Posterior vena cava (tissue), 2 donors: ENCODE measurements at regions not wholly inside any gene's neighbourhood (a gene's known extent, or its start where the extent isn't known, plus 50 kb on each side); places are given as distances from the start of the nearest gene placed in this dataset.
"Not testable (repeated sequence)": the region's sequence is repeated elsewhere in the genome, so short reads cannot be mapped to it uniquely, and the experiment has no call there.

Experiments
- DNase-seq: peaks from one replicate; pipeline ENCODE4 v3.0.0-alpha.2; 2020; ENCODE audit warnings: low spot score
- intact Hi-C, 2 donors: fragments of 100-400 bp; cut with DNase I; formaldehyde crosslinking; loops; one replicate each; pipeline versions ENCODE4 v1.14.1 to v1.14.2; 2022 to 2023
- donor health status: DM: yes; HTN: yes; CAD: no.
- donor health status: DM: yes; HTN: yes; CAD: no.

- intact Hi-C loops: no loop called here
Observed at GRCh38 chr3:180401226-180401625, 200.7 kb upstream of the TTC14 start.

DNA sequence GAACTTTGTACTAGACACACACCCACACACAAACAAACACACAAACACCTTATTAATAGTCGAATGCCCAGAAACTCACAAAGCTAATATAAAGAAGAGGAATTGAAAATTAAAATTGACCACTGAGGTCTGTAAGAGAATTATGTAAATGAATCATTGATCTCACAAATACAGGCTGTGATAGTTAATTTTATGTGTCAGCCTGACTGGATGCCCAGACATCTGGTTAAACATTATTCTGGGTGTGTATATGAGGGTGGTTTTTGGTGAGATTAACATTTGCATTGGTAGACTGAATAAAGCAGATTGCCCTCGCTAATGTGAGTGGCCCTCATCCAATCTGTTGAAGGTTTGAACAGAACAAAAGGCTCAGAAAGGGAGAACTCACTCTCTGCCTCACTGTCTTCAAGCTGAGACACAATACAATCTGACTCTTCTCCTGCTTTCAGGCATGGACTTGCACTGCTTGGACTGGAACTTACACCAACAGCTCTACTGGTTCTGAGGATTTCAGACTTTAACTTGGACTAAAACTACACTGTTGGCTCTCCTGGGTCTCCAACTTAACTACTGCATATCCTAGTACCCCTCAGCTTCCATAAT is 199.4 kb upstream of the TTC14 start:
- DNase-seq: no peak
- intact Hi-C loops: no loop called here

More at GRCh38 chr3:180401226-180401625, 200.7 kb upstream of the TTC14 start:
- DNase-seq: no peak

DNA sequence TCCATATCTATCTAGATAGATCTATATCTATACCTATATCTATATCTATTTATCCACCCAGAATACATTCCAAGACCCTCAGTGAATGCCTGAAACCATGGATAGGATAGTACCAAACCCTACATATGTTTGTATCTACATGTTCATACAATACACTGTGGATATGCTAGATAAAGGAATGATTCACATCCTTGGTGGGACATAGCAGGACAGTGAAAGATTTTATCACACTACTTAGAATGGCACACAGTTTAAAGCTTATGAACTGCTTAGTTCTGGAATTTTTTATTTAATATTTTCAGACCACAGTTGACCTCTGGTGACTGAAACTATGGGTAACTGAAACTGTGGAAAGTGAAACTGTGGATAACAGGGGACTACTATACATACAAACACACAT is 198.8 kb upstream of the TTC14 start:
- no peak for DNase-seq
- intact Hi-C loops: no loop called here

DNA sequence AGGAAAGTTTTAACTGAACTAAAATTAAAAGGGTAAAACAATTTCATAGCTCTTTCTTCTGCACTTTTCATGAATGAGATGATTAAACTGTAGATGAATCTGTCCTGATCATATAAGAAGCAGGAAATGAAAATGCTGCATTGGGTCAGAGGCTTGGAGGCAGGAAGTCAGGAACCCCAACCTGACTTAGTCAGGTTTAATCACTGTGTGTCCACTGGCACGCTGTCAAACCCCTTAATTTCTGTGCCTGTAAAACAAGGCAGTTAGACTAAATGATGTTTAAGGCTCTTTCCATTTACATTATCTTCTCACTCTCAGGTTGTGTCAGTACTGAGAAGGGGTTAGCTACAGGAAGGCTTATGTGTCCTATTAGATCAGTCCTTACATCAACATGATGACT is 193.3 kb upstream of the TTC14 start:
- intact Hi-C loops: no loop called here
- no peak for DNase-seq

DNA sequence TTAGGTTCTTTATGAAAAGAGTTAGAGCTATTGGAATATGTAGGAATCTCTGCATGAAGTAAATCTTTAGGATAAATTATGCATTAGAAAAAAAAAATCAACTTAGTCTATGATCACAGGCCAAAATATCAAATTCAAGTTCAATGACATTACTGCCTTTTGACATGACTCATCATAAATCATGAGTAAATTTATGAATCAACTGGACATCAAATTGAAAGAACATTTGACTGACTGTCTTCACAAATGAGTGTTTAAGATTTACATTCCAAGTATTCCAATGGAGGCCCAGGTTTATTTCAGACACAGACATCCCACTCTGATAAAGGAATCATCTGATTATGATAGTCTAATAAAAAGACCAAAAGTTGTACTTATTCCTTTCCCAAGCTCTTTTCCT is 192.8 kb upstream of the TTC14 start:
- intact Hi-C loops: no loop called here
- DNase-seq: no peak

- intact Hi-C loops: no loop called here
- no peak for DNase-seq
Observed at GRCh38 chr3:180409883-180410282, 192.1 kb upstream of the TTC14 start.

DNA sequence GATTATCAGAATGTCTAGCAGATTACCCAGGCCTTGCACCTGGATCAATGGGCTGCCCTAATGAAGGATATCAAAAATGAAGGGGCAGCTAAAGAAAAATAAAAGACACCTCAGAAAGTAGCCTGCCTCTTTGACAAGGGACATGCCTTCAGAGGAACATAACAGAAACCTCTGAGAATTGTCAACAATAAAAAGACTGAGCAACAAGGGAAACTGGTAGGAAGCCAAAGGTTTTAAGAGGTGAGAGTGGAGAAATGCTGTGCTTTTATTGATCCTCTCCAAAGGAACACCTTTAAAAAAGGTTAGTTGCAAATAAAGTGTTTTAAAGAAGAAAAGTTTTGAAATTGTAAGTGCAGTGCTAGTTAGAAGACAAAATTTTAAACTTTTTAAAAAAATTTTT is 187.8 kb upstream of the TTC14 start:
- DNase-seq: no peak
- intact Hi-C loops: no loop called here

- intact Hi-C loops: no loop called here
- no peak for DNase-seq
Observed at GRCh38 chr3:180416111-180416594, 185.8 kb upstream of the TTC14 start.

GRCh38 chr3:180417241-180417640 is 184.7 kb upstream of the TTC14 start:
- intact Hi-C loops: no loop called here
- no peak for DNase-seq

DNA sequence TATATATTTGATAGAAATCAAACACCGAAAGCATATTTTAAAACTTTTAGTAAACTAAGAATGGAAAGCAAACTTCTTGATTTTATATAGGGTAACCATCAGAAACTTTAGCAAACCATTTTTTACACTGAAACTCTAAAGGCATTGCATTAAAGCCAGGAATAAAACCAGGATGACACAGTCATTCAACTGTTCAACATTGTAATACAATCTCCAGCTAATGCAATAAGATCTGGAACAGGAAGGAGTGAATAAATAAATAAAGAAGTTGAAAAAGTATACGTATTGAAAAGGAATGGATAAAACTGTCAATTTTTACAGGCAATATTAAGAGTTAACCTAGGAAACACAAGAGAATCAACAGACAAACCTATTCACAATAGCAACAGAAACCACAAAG is 181.9 kb upstream of the TTC14 start:
- intact Hi-C loops: no loop called here
- no peak for DNase-seq

DNA sequence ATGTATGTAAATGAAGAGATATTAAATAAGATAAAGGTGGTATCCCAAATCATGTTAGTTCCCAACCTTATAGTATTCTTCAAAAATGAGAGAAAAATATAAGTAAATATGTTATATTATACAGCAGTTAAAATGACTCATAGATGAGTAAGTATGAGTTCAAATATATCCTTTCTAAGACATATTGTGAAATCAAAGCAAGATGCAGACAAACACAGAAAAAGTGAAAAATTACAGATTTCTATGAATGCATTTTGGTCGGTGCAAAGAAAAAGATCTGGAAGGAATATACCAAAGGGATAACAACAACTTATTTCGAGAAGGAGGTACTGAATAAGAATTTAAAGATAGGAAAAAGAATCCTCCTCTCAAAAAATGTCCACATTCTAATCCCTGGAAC is 181.2 kb upstream of the TTC14 start:
- intact Hi-C loops: no loop called here
- no peak for DNase-seq

GRCh38 chr3:180421221-180421620 is 180.7 kb upstream of the TTC14 start:
- no peak for DNase-seq
- intact Hi-C loops: no loop called here

GRCh38 chr3:180421721-180422120 is 180.2 kb upstream of the TTC14 start:
- DNase-seq: no peak
- intact Hi-C loops: no loop called here

DNA sequence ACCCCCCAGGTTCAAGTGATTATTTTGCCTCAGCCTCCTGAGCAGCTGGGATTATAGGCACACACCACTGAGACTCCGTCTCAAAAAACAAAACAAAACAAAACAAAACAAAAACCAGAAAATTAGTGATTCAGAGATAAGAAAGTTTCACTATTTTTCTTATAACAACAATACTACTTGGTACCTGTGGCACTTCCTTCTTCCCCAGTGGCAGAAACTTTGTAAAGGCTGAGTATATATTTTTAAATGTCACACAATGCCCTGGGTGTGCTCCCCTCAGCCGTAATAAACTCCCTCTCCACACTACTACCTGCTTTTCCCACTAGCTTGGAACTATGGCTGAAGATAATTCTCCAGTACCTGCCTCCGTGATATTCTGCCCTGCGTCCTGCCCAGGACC is 177.7 kb upstream of the TTC14 start:
- intact Hi-C loops, DNase-seq: not testable (repeated sequence)

DNA sequence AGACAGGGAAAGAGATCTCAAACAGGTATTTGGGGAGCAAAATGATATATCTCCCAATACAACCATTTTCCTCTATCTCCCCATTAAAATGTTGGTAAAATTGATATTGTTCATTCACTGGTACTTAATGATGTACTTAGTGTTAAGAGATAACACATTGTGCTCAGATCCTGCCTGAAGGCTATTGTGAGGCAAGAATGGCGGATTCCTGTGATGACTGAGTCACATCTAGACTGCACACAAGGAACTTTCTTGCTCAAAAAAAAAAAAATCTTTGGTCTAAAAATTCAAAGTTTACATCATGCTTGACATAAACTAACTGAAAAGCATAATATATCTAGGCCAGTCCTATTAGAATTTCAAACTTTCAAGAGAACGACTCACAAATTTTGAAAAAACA is 171.1 kb upstream of the TTC14 start:
- intact Hi-C loops: no loop called here

DNA sequence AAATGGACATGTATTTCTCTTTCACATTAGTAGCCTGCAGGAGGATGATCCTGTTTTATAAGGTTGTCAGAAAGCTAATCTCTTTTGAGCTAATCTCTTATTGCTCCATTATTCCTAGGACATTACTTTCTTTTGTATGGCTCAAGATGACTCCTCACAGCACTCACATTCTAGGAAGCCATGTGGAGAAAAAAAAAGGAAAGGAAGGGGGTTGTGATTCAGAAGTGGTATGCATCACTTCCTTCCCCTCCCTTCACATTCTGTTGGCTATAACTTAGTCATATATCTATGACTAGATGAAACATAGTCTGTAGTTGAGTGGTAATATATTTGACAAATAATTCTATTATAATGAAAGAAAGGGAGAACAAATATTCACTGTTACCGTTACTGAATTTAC is 168.8 kb upstream of the TTC14 start:
- intact Hi-C loops: no loop called here

More for the DNA sequence above, 171.1 kb upstream of the TTC14 start:
- DNase-seq: no peak

DNA sequence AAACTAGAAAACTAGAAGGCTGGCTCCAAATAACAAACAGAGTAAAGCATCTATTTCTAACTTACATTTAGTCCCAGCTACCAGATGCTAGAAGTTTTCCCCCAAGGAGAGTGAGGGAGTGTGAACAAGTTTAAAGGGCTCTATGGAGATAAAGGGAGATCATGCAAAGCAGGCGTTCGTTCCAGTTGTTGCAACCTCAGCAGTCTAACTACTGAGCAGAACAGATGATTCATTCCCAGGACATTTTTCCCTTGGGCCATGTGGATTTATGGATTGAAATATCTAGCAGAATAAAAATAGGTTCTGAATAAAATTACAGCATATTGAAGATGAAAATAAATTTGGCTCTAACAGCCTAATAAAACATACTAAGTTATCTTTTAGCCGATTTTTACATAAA is 154.8 kb upstream of the TTC14 start:
- no peak for DNase-seq
- intact Hi-C loops: no loop called here

More for the DNA sequence above, 168.8 kb upstream of the TTC14 start:
- no peak for DNase-seq

GRCh38 chr3:180448407-180448806 is 153.6 kb upstream of the TTC14 start:
- intact Hi-C loops, DNase-seq: not testable (repeated sequence)

GRCh38 chr3:180457225-180457624 is 144.7 kb upstream of the TTC14 start:
- DNase-seq: no peak
- intact Hi-C loops: no loop called here

- intact Hi-C loops: no loop called here
- DNase-seq: no peak
Observed at GRCh38 chr3:180466401-180467011, 135.5 kb upstream of the TTC14 start.

- intact Hi-C loops: no loop called here
- no peak for DNase-seq
Observed at GRCh38 chr3:180467177-180467576, 134.8 kb upstream of the TTC14 start.
